Choroid plexus epithelial cell (primary cell): ENCODE measurements at regions not wholly inside any gene's neighbourhood (a gene's known extent, or its start where the extent isn't known, plus 50 kb on each side); places are given as distances from the start of the nearest gene placed in this dataset.
A peak's percentile ranks its signal among the peaks of the same experiment; 100 is the strongest.
"Not testable (repeated sequence)": the region's sequence is repeated elsewhere in the genome, so short reads cannot be mapped to it uniquely, and the experiment has no call there.

Experiments used
- DNase-seq: peaks from one replicate; pipeline ENCODE4 v3.0.0-alpha.2; 2010; ENCODE audit warnings: low read depth
- H3K4me3 ChIP-seq: 2 replicates; pipeline ENCODE4 v1.5.1; 2011; ENCODE audit warnings: low read depth, mild to moderate bottlenecking, control low read depth, low read length, moderate library complexity
- CTCF ChIP-seq: conservative IDR thresholded peaks from 2 replicates; pipeline ENCODE4 v1.5.1; 2011; ENCODE audit warnings: low read depth, mild to moderate bottlenecking, control low read depth, inconsistent platforms, low read length, moderate library complexity

DNA sequence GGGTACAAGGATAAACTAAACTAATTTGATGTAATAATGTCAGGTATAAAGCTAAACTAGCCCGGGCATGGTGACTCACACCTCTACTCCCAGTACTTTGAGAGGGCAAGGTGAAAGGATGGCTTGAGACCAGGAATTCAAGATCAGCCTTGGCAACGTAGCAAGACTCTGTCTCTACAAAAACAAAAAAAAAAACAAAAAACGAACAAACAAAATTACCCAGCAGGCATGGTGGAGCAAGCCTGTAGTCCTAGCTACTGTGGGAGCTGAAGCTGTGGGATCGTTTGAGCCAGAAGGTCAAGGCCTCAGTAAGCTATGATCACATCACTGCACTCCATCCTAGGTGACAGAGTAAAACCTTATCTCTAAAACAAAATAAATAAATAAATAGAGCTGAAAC lies 131.8 kb upstream of the KYNU start:
- no peak for TF ChIP-seq CTCF
- peak; percentile 50 for DNase-seq
- H3K4me3 ChIP-seq = no peak overlapping the region

DNA sequence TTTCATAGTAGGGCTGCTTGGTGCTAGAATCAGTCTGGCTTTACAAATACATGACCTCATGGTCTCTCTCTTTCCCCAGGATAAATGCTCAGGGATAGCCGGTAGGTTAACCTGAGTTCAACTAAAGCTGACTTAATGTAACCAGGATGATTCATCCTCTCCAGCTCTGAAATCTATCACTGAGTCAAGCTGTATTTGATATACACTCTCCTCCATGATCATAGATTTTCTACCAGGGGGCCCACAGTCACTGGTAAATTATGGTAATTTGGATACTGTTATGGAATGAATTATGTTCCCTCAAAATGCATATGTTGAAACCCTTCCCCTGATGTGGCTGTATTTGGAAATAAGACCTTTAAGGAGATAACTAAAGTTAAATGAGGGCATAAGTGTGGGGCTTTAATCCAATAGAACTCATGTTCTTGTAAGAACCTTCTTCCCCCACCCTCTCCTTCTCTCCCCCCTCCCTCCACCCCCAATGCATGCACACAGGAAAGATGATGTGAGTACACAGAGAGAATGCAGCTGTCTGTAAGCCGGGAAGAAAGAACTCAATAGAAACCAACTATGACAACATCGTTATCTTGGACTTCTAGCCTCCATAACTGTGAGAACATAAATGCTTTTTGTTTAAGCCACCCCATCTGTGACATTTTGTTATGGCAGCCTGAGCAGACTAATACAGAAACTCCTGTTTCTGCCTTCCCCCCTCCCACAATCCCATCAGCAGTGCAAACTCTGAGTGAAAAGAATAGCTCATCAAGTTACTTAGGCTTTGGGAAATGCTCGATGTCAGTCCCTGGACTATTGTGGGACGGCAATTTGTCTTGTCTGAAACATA lies 134.9 kb upstream of the KYNU start:
- DNase-seq = peak; percentile 83
- no peak for TF ChIP-seq CTCF
- no peak overlapping the region for H3K4me3 ChIP-seq

GRCh38 chr2:142741764-142742269 lies 135.6 kb upstream of the KYNU start:
- H3K4me3 ChIP-seq = no peak overlapping the region
- no peak for DNase-seq
- TF ChIP-seq CTCF = no peak

- no peak for TF ChIP-seq CTCF
- DNase-seq = no peak
- H3K4me3 ChIP-seq = no peak overlapping the region
These were observed 142.7 kb upstream of the KYNU start for GRCh38 chr2:142734770-142735169.

DNA sequence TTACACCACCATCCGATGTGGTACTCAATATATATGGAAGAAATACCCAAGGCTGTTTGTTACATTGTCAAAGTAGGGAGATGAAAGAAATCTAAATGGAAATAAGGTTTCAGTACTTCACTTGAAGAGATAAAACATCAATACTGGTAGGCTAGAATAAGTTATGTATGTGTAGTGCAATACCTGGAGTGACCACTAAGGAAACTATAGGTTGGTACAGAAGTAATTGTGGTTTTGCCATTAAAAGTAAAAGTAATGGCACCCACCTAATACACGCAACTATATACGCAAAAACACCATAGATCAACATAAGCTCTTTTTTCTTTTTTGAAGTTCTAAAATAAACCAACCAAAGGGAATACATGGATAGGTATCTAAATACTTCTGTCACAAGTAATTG lies 143.2 kb upstream of the KYNU start:
- TF ChIP-seq CTCF = peak; percentile 23
- no peak for DNase-seq
- H3K4me3 ChIP-seq = no peak overlapping the region

DNA sequence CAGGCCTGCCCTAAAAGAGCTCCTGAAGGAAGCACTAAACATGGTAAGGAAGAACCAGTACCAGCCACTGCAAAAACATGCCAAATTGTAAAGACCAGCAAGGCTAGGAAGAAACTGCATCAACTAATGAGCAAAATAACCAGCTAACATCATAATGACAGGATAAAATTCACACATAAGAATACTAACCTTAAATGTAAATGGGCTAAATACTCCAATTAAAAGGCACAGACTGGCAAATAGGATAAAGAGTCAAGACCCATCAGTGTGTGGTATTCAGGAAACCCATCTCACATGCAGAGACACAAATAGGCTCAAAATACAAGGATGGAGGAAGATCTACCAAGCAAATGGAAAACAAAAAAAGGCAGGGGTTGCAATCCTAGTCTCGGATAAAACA lies 147.7 kb upstream of the KYNU start:
- H3K4me3 ChIP-seq, DNase-seq: not testable (repeated sequence)

- not testable (repeated sequence) for DNase-seq, H3K4me3 ChIP-seq
These were observed 149.5 kb upstream of the KYNU start for GRCh38 chr2:142727821-142728478.

DNA sequence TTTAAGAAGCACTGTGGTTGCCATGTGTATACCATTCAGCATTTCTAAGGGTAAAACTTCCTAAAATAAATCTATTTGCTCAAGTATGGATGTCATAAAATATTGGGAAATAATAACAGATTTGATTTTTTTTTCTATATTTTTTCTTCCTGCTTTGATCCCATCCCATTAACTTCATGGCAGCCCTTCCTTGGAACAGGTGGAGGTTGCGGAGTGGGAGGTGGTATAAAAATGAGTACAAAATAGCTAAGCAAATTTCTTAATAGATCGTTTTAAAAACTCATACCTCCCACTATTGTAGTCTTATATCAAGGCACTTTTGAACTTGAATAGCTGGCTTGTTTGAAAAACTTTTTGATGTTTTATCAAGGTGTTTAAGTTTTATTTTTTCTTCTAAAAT lies 152.1 kb upstream of the KYNU start:
- H3K4me3 ChIP-seq = no peak overlapping the region
- no peak for TF ChIP-seq CTCF
- DNase-seq = no peak
